ENCODE measurements at regions not wholly inside any gene's neighbourhood (a gene's known extent, or its start where the extent isn't known, plus 50 kb on each side); places are given as distances from the start of the nearest gene placed in this dataset.

GRCh38 chr7:69232445-69233376, 365.6 kb upstream of the AUTS2 start:
- H3K36me3 ChIP-seq: no peaks in the 10 kb centered on the region
- H3K4me1 ChIP-seq: peaks cover 0 to 18% (median 12%) of the 10 kb centered on the region in 4 donors
- H3K27me3 ChIP-seq: no peaks in the 10 kb centered on the region
- intact Hi-C loops (cut with DNase I): no loop called here
- WGBS: 69% methylated on average over 21 of the region's 21 CpGs
- no peak overlapping the region for H3K4me3 ChIP-seq
- DNase-seq (ENCODE audit: extremely low spot score): no peak
- no peak overlapping the region for H3K27ac ChIP-seq (replicated peaks in 1 of 4)
- TF ChIP-seq POLR2AphosphoS5 (IDR thresholded peaks at IDR 0.05) (no peak), CTCF (IDR thresholded peaks at IDR 0.05) (no peak), EP300 (IDR thresholded peaks at IDR 0.05) (no peak), POLR2A (IDR thresholded peaks at IDR 0.05; ENCODE audit: low read depth) (no peak)
- H3K9me3 ChIP-seq: no peaks in the 10 kb centered on the region

GRCh38 chr7:69237541-69237940, 360.7 kb upstream of the AUTS2 start:
- DNase-seq (ENCODE audit: extremely low spot score): no peak
- 71% methylated on average over 8 of the region's 8 CpGs for WGBS
- H3K36me3 ChIP-seq: no peaks in the 10 kb centered on the region
- no peaks in the 10 kb centered on the region for H3K27me3 ChIP-seq
- no peak overlapping the region for H3K4me3 ChIP-seq
- TF ChIP-seq EP300 (IDR thresholded peaks at IDR 0.05) (no peak), POLR2AphosphoS5 (IDR thresholded peaks at IDR 0.05) (no peak), POLR2A (IDR thresholded peaks at IDR 0.05; ENCODE audit: low read depth) (no peak), CTCF (IDR thresholded peaks at IDR 0.05) (no peak)
- intact Hi-C loops (cut with DNase I): no loop called here
- H3K27ac ChIP-seq (replicated peaks in 1 of 4): no peak overlapping the region
- no peaks in the 10 kb centered on the region for H3K9me3 ChIP-seq
- peaks cover 0 to 19% (median 12%) of the 10 kb centered on the region in 4 donors for H3K4me1 ChIP-seq

GRCh38 chr7:69243016-69243415, 355.3 kb upstream of the AUTS2 start:
- intact Hi-C loops (cut with DNase I): no loop called here
- no peak overlapping the region for H3K4me3 ChIP-seq
- WGBS: 69% methylated on average over 1 of the region's 1 CpG
- no peaks in the 10 kb centered on the region for H3K9me3 ChIP-seq
- H3K27ac ChIP-seq (replicated peaks in 1 of 4): no peak overlapping the region
- H3K27me3 ChIP-seq: no peaks in the 10 kb centered on the region
- TF ChIP-seq POLR2AphosphoS5 (IDR thresholded peaks at IDR 0.05) (no peak), EP300 (IDR thresholded peaks at IDR 0.05) (no peak)
- no peak for DNase-seq (ENCODE audit: extremely low spot score)
- peaks cover 0 to 7% (median 2%) of the 10 kb centered on the region in 4 donors for H3K4me1 ChIP-seq
- no peaks in the 10 kb centered on the region for H3K36me3 ChIP-seq

- Histone ChIP-seq H3K27ac (replicated peaks in 1 of 4) (no peak overlapping the region), H3K27me3 (no peaks in the 10 kb centered on the region), H3K4me1 (peaks cover 0 to 7% (median 2%) of the 10 kb centered on the region in 4 donors), H3K4me3 (no peak overlapping the region), H3K9me3 (no peaks in the 10 kb centered on the region), H3K36me3 (no peaks in the 10 kb centered on the region)
- no peak for DNase-seq (ENCODE audit: extremely low spot score)
- intact Hi-C loops (cut with DNase I): no loop called here
- 93% methylated on average over 2 of the region's 2 CpGs for WGBS
- TF ChIP-seq EP300 (IDR thresholded peaks at IDR 0.05) (no peak), POLR2AphosphoS5 (IDR thresholded peaks at IDR 0.05) (no peak), CTCF (IDR thresholded peaks at IDR 0.05) (no peak), POLR2A (IDR thresholded peaks at IDR 0.05; ENCODE audit: low read depth) (no peak)
Measured at GRCh38 chr7:69244701-69245100, 353.6 kb upstream of the AUTS2 start.

- no peaks in the 10 kb centered on the region for H3K36me3 ChIP-seq
- no peak overlapping the region for H3K27ac ChIP-seq (replicated peaks in 1 of 4)
- TF ChIP-seq CTCF (IDR thresholded peaks at IDR 0.05) (no peak), EP300 (IDR thresholded peaks at IDR 0.05) (no peak), POLR2A (IDR thresholded peaks at IDR 0.05; ENCODE audit: low read depth) (no peak), POLR2AphosphoS5 (IDR thresholded peaks at IDR 0.05) (no peak)
- H3K4me1 ChIP-seq: peaks cover 0 to 7% (median 2%) of the 10 kb centered on the region in 4 donors
- no peaks in the 10 kb centered on the region for H3K9me3 ChIP-seq
- intact Hi-C loops (cut with DNase I): no loop called here
- 46% methylated on average over 2 of the region's 2 CpGs for WGBS
- DNase-seq (ENCODE audit: extremely low spot score): no peak
- H3K27me3 ChIP-seq: no peaks in the 10 kb centered on the region
- no peak overlapping the region for H3K4me3 ChIP-seq
Measured at GRCh38 chr7:69245646-69246045, 352.6 kb upstream of the AUTS2 start.

Measured in esophagus muscularis mucosa (tissue), 4 donors.